ENCODE measurements at regions not wholly inside any gene's neighbourhood (a gene's known extent, or its start where the extent isn't known, plus 50 kb on each side); places are given as distances from the start of the nearest gene placed in this dataset.

DNA sequence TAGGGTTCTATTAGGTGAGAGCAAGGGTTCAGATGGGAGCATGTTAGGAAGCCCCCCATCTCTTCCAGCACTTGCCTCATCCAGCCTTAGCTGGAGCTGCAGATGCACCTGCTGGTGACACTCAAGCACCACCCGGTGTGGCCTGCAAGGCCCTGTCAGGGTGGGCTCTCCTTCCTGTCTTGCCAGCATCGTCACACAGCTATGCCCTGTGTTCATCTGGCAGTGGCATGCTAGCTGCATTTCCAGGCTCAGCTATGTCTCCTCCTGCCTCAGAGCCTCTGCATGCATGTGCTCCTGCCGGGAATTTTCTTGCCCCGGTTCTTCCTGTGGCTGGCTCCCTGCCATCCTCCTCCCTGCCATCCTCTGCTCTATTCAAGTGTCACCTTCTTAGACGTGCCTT is 129.7 kb upstream of the KLF6 start:
- no peaks in the 10 kb centered on the region for H4K20me1 ChIP-seq (replicated peaks; ENCODE audit: control insufficient read depth, extremely low read depth, insufficient read depth, low read length)
- DNase-seq (ENCODE audit: low read depth, low spot score): no peak
- TF ChIP-seq, protein P1, sequence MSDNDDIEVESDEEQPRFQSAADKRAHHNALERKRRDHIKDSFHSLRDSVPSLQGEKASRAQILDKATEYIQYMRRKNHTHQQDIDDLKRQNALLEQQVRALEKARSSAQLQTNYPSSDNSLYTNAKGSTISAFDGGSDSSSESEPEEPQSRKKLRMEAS (IDR thresholded peaks at IDR 0.05; ENCODE audit: insufficient read depth, insufficient read length): no peak
- TF ChIP-seq POLR2AphosphoS5 (IDR thresholded peaks at IDR 0.05; ENCODE audit: insufficient read depth, low read depth, low read length) (no peak), FOS (IDR thresholded peaks at IDR 0.05; ENCODE audit: borderline replicate concordance, insufficient read depth, low read length) (no peak), CTCF (IDR thresholded peaks at IDR 0.05; ENCODE audit: extremely low read depth in 1 of 2, insufficient read depth in 1 of 2, low read depth in 1 of 2, low read length in 2 of 2) (no peak), JUN (IDR thresholded peaks at IDR 0.05; ENCODE audit: borderline replicate concordance, insufficient read depth, insufficient read length, low read depth) (no peak), POLR2A (IDR thresholded peaks at IDR 0.05; ENCODE audit: low read depth, low read length) (no peak), EZH2 (IDR thresholded peaks at IDR 0.05; ENCODE audit: borderline replicate concordance, low read depth, low read length, severe bottlenecking) (no peak), GATA2 (IDR thresholded peaks at IDR 0.05; ENCODE audit: insufficient read depth, insufficient read length, low read depth, low read length) (no peak), MYC (IDR thresholded peaks at IDR 0.05; ENCODE audit: low read depth, low read length) (no peak)
- no peaks in the 10 kb centered on the region for H3K36me3 ChIP-seq (ENCODE audit: control insufficient read depth in 2 of 2, extremely low read depth in 1 of 2, insufficient read depth in 2 of 2, low read length in 2 of 2)
- no peaks in the 10 kb centered on the region for H3K9me3 ChIP-seq (replicated peaks; ENCODE audit: control insufficient read depth, insufficient read depth, low read length)
- intact Hi-C loops (cut with micrococcal nuclease) (no loop called here), dilution Hi-C loops (cut with MboI; ENCODE audit: extremely low pct_ligation_motif_present, low sequenced_read_pairs) (no loop called here)
- no peak for FAIRE-seq
- ChIA-PET CTCF (interaction anchor here (1.1 kb wide), 1 partner anchor 18 kb away, joined by 3 read pairs; no protein-coding TSS in a partner anchor), POLR2A (interaction anchor here (1.0 kb wide), 1 partner anchor 129 kb away, joined by 3 read pairs; the partner anchor contains the start of gene KLF6)
- no peak overlapping the region for H3K4me3 ChIP-seq (replicated peaks in 1 of 3; ENCODE audit: insufficient read depth in 1 of 3, low read depth in 1 of 3, low read length in 3 of 3)
- peaks cover 6% of the 10 kb centered on the region for H3K4me1 ChIP-seq (ENCODE audit: control insufficient read depth, extremely low read depth, insufficient read depth, low read length)
- no peaks in the 10 kb centered on the region for H3K27me3 ChIP-seq (ENCODE audit: control insufficient read depth in 2 of 2, insufficient read depth in 2 of 2, low read length in 2 of 2)
- no peaks in the 10 kb centered on the region for H3K79me2 ChIP-seq (ENCODE audit: control insufficient read depth, insufficient read depth, low read length)
- no peak overlapping the region for H3K4me2 ChIP-seq (ENCODE audit: insufficient read depth, low read length)
- H3K9ac ChIP-seq (replicated peaks; ENCODE audit: extremely low read depth, insufficient read depth, low read length): no peak overlapping the region
- BruUV-seq (replicated peaks): no TSS peak
- no peaks in the 10 kb centered on the region for H3K9me1 ChIP-seq (replicated peaks; ENCODE audit: control insufficient read depth, extremely low read depth, insufficient read depth, low read length)
- no peak overlapping the region for H2AFZ ChIP-seq (ENCODE audit: low read depth, low read length)
- no peak overlapping the region for H3K27ac ChIP-seq (ENCODE audit: insufficient read depth, low read depth, low read length)
